CD14-positive monocyte (primary cell): ENCODE measurements at regions not wholly inside any gene's neighbourhood (a gene's known extent, or its start where the extent isn't known, plus 50 kb on each side); places are given as distances from the start of the nearest gene placed in this dataset.

Source experiments
- DNase-seq, 3 donors: peaks; one replicate each; pipeline ENCODE4 v3.0.0-alpha.2; 2011 to 2022
- H2AFZ ChIP-seq: 2 replicates; pipeline ENCODE4 v1.6.0; 2012; ENCODE audit warnings: mild to moderate bottlenecking, low read depth, low read length, inconsistent platforms; ENCODE audit not compliant: insufficient read depth, poor library complexity, severe bottlenecking
- H3K27ac ChIP-seq, 2 donors: 1 replicate in 1 of 2; 2 replicates in 1 of 2; pipeline ENCODE4 v1.5.1; 2012 to 2013; ENCODE audit warnings: low read length in 2 of 2, control low read depth in 1 of 2, inconsistent platforms in 1 of 2, low read depth in 1 of 2, mild to moderate bottlenecking in 1 of 2
- H3K27me3 ChIP-seq, 2 donors: one replicate each; pipeline versions ENCODE4 v1.6.0 to v1.6.1; 2011 to 2013; ENCODE audit warnings: low read length in 2 of 2; ENCODE audit not compliant: control insufficient read depth in 2 of 2, insufficient read depth in 2 of 2
- H3K36me3 ChIP-seq, 2 donors: replicated peaks in 1 of 2; 1 replicate in 1 of 2; 2 replicates in 1 of 2; pipeline versions ENCODE4 v1.5.1 to v1.6.1; 2012 to 2013; ENCODE audit warnings: low read length in 2 of 2, control low read depth in 1 of 2, inconsistent platforms in 1 of 2, mild to moderate bottlenecking in 1 of 2; ENCODE audit not compliant: insufficient read depth in 2 of 2, control insufficient read depth in 1 of 2
- H3K4me1 ChIP-seq, 2 donors: 1 replicate in 1 of 2; 2 replicates in 1 of 2; pipeline versions ENCODE4 v1.5.1 to v1.6.1; 2012 to 2013; ENCODE audit warnings: low read length in 2 of 2, control low read depth in 1 of 2, inconsistent platforms in 1 of 2, mild to moderate bottlenecking in 1 of 2, moderate library complexity in 1 of 2; ENCODE audit not compliant: insufficient read depth in 2 of 2, control insufficient read depth in 1 of 2
- H3K4me2 ChIP-seq: replicated peaks from 2 replicates; pipeline ENCODE3; 2012; ENCODE audit warnings: low read length, moderate library complexity, mild to moderate bottlenecking; ENCODE audit not compliant: poor library complexity, severe bottlenecking; ENCODE audit errors: extremely low read depth
- H3K4me3 ChIP-seq, 3 experiments: fragments of 200-600 bp in 1 of 3; sonication (generic) in 1 of 3; replicated peaks in 1 of 3; 1 replicate in 2 of 3; 2 replicates in 1 of 3; pipeline ENCODE4 v1.5.1; 2011 to 2013; ENCODE audit warnings: low read length in 3 of 3, mild to moderate bottlenecking in 3 of 3, control low read depth in 2 of 3, low read depth in 2 of 3, inconsistent platforms in 1 of 3, moderate library complexity in 1 of 3
- H3K79me2 ChIP-seq: 2 replicates; pipeline ENCODE4 v1.6.0; 2012; ENCODE audit warnings: mild to moderate bottlenecking, control low read depth, inconsistent platforms, low read length, moderate library complexity; ENCODE audit not compliant: insufficient read depth
- H3K9ac ChIP-seq: 2 replicates; pipeline ENCODE4 v1.6.0; 2017; ENCODE audit warnings: low read length, mild to moderate bottlenecking; ENCODE audit not compliant: insufficient read depth, poor library complexity, severe bottlenecking
- H3K9me3 ChIP-seq, 2 donors: replicated peaks in 1 of 2; 1 replicate in 1 of 2; 2 replicates in 1 of 2; pipeline versions ENCODE4 v1.5.1 to v1.6.1; 2012 to 2013; ENCODE audit warnings: low read length in 2 of 2, control low read depth in 1 of 2; ENCODE audit not compliant: control insufficient read depth in 1 of 2, insufficient read depth in 1 of 2
- H4K20me1 ChIP-seq: 2 replicates; pipeline ENCODE4 v1.6.0; 2012; ENCODE audit warnings: mild to moderate bottlenecking, low read length, control low read depth, moderate library complexity; ENCODE audit not compliant: insufficient read depth
- H3K27ac Mint-ChIP-seq, 7 donors: one replicate each; pipeline ENCODE4 v1.8.0; 2020; ENCODE audit warnings: mild to moderate bottlenecking in 7 of 7, mixed read lengths in 7 of 7, moderate library complexity in 6 of 7, inconsistent platforms in 2 of 7
- H3K27me3 Mint-ChIP-seq, 3 donors: one replicate each; pipeline ENCODE4 v1.8.0; 2021 to 2022; ENCODE audit warnings: low read depth in 3 of 3, mild to moderate bottlenecking in 3 of 3, mixed read lengths in 3 of 3, moderate library complexity in 3 of 3, inconsistent platforms in 1 of 3
- H3K36me3 Mint-ChIP-seq, 2 donors: one replicate each; pipeline ENCODE4 v1.8.0; 2020; ENCODE audit warnings: mixed read lengths in 2 of 2, inconsistent platforms in 1 of 2, mild to moderate bottlenecking in 1 of 2
- H3K4me1 Mint-ChIP-seq: one replicate; pipeline ENCODE4 v1.8.0; 2020; ENCODE audit warnings: mild to moderate bottlenecking, mixed read lengths
- H3K4me3 Mint-ChIP-seq, 2 donors: one replicate each; pipeline ENCODE4 v1.8.0; 2020; ENCODE audit warnings: mild to moderate bottlenecking in 2 of 2, mixed read lengths in 2 of 2, moderate library complexity in 1 of 2
- H3K9me3 Mint-ChIP-seq, 7 donors: one replicate each; pipeline ENCODE4 v1.8.0; 2020 to 2022; ENCODE audit warnings: mixed read lengths in 7 of 7, mild to moderate bottlenecking in 6 of 7, moderate library complexity in 6 of 7, inconsistent platforms in 2 of 7
- WGBS: methylation state at CpG from one replicate; pipeline ENCODE4 v1.1.5; 2013; ENCODE audit warnings: missing lambda C conversion rate; ENCODE audit not compliant: insufficient coverage; 5-methylcytosine and 5-hydroxymethylcytosine counted together
- intact Hi-C, 2 donors: fragments of 100-400 bp; cut with micrococcal nuclease; formaldehyde crosslinking; loops; one replicate each; pipeline versions ENCODE4 v1.15.0 to v1.15.1; 2023
- TF ChIP-seq, protein P1 (sequence below): fragments of 200-600 bp; IDR thresholded peaks from one replicate; pipeline ENCODE4 v1.8.0; 2022; ENCODE audit warnings: antibody characterized with exemption, mild to moderate bottlenecking

DNA sequence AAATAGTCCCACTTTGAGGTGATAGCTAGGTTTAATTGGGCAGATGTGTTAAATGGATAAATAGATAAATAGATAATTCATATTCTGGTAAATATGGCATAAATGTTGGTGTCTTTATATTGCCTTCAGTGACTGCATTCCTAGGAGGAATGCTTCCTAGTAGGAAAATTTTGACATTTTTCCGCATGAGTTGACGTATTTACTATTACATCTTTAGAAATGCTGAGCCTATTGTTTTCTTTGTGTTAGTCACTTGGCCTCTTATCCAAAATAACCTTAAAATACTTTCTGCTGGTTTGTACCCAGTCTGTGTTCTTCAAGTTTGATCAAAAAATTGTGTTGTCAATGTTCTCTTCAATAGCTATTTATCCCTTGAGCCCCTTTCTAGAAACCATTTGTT, 495.6 kb upstream of the ZEB2 start:
- intact Hi-C loops: no loop called here
- H3K27me3 ChIP-seq: no peaks in the 10 kb centered on the region
- TF ChIP-seq, protein P1, sequence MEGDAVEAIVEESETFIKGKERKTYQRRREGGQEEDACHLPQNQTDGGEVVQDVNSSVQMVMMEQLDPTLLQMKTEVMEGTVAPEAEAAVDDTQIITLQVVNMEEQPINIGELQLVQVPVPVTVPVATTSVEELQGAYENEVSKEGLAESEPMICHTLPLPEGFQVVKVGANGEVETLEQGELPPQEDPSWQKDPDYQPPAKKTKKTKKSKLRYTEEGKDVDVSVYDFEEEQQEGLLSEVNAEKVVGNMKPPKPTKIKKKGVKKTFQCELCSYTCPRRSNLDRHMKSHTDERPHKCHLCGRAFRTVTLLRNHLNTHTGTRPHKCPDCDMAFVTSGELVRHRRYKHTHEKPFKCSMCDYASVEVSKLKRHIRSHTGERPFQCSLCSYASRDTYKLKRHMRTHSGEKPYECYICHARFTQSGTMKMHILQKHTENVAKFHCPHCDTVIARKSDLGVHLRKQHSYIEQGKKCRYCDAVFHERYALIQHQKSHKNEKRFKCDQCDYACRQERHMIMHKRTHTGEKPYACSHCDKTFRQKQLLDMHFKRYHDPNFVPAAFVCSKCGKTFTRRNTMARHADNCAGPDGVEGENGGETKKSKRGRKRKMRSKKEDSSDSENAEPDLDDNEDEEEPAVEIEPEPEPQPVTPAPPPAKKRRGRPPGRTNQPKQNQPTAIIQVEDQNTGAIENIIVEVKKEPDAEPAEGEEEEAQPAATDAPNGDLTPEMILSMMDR: no peak

DNA sequence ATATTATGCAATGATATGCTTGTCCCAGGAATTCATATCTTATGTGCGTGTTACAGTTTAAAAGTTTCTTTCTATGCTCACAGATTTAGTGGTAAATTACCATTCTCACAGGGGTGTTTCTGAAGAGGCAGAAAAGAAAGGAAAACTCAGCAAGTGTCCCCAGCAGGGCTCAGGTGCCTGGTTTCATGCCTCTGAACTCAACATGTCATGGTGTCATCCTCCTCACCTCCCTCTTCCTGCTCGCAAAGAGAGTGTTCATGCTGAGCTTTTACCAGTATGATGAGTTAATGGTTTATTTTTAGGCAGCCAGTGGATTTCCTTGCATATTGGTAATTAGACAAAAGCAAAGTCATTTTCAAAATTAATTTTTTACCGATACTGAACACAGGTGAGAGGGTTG, 492.9 kb upstream of the ZEB2 start:
- no peak for DNase-seq
- H3K27ac ChIP-seq: no peak overlapping the region
- no peaks in the 10 kb centered on the region for H3K27me3 ChIP-seq
- Mint-ChIP-seq H3K4me3 (no peak overlapping the region), H3K27ac (no peak overlapping the region), H3K9me3 (peaks cover 0 to 2% (median 0%) of the 10 kb centered on the region in 7 donors), H3K36me3 (no peaks in the 10 kb centered on the region), H3K27me3 (peaks cover 0 to 2% (median 1%) of the 10 kb centered on the region in 3 donors), H3K4me1 (no peaks in the 10 kb centered on the region)
- no peaks in the 10 kb centered on the region for H4K20me1 ChIP-seq
- H3K9me3 ChIP-seq: no peaks in the 10 kb centered on the region
- H3K4me1 ChIP-seq: no peaks in the 10 kb centered on the region
- H3K9ac ChIP-seq: no peak overlapping the region
- no peak overlapping the region for H2AFZ ChIP-seq
- TF ChIP-seq, protein P1: no peak
- H3K4me3 ChIP-seq: no peak overlapping the region
- intact Hi-C loops: no loop called here
- WGBS: no CpG with 5 or more reads among the region's 3 CpGs
- no peak overlapping the region for H3K4me2 ChIP-seq
- H3K36me3 ChIP-seq: no peaks in the 10 kb centered on the region
- H3K79me2 ChIP-seq: no peaks in the 10 kb centered on the region

More for the DNA sequence above, 495.6 kb upstream of the ZEB2 start:
- H3K9ac ChIP-seq: no peak overlapping the region
- Mint-ChIP-seq H3K4me3 (no peak overlapping the region), H3K9me3 (peaks cover 0 to 4% (median 0%) of the 10 kb centered on the region in 7 donors), H3K4me1 (no peaks in the 10 kb centered on the region), H3K36me3 (no peaks in the 10 kb centered on the region), H3K27ac (no peak overlapping the region), H3K27me3 (peaks cover 1 to 2% (median 1%) of the 10 kb centered on the region in 3 donors)
- H3K4me1 ChIP-seq: no peaks in the 10 kb centered on the region
- H3K4me2 ChIP-seq: no peak overlapping the region
- H3K4me3 ChIP-seq: no peak overlapping the region
- H3K27ac ChIP-seq: no peak overlapping the region
- H3K79me2 ChIP-seq: no peaks in the 10 kb centered on the region
- DNase-seq: no peak
- H3K36me3 ChIP-seq: no peaks in the 10 kb centered on the region
- whole genome bisulfite sequencing: no CpG with 5 or more reads among the region's 2 CpGs
- H3K9me3 ChIP-seq: no peaks in the 10 kb centered on the region
- H4K20me1 ChIP-seq: no peaks in the 10 kb centered on the region
- no peak overlapping the region for H2AFZ ChIP-seq
